ENCODE measurements at regions not wholly inside any gene's neighbourhood (a gene's known extent, or its start where the extent isn't known, plus 50 kb on each side); places are given as distances from the start of the nearest gene placed in this dataset.
"Not testable (repeated sequence)": the region's sequence is repeated elsewhere in the genome, so short reads cannot be mapped to it uniquely, and the experiment has no call there.

DNA sequence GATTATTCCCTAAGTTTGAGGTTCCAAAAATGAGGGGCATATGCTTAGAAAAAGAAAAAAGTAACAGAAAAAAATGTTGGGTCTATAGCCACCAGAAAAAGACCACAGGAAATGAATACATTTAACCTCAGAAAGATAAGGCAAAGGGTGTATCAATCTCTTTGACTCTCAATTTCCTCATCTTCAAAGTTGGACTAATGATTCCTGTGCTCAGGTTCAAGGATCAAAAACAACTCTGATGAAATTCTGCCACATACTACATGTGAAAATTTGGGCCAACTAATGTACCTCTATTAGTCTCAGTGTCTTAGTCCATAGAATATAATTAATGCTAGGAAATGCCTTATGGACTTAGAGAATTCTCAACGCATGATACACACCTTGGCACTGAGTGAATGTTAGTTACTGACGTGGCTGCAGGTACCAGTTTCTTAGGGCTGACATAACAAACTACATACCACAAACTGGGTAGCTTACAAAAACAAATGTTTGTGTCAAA lies 257.7 kb downstream of the ANKRD50 start:
- DNase-seq: no peak

DNA sequence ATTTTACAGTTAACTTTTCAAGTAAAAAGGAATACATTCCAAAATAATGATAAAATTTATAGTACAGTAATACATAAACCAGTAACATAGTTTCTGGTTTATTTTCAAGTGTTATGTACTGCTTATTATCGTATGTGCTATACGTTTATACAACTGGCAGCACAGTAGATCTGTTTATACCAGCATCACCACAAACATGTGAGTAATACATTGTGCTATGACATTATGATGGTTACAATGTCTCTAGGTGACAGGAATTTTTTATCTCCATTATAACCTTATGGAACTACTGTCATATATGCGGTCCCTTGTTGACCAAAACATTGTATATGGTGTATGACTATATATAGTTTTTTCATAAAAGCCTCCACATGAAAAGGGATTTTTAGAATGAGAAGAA lies 256.9 kb downstream of the ANKRD50 start:
- no peak for DNase-seq

DNA sequence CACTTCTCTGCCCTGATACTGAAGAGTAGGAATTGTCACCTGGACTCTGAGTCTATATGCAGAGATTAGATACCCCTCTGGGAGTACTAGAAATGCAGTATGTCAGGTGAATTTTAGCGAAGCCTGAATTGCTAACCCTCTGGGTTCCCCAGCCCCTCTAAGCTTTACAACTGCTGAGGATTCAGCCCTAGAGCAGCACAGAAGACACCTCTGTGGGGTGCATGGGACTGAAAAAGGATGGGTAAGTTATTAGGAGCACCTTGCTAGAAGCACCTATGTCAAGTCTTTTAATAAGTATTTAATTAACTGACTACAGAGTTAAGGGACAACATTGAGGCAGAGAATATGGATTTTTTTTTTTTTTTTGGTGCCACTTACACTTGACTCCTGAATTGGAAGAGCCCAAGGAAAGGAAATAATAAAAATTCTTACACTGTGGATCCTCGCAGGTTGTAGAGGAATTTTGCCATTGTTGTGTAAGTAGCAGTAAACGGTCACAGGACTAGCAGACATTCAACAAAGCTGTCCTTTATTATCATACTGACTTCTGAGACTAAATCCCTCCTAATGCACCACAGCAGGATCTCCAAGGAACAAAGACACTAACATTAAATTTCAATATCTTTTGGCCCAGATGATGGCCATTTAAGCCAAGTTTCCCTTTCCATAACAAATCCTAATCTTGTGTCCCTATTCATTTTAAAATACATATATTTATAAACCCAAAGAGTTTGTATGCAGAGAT lies 253.2 kb downstream of the ANKRD50 start:
- no peak for DNase-seq

DNA sequence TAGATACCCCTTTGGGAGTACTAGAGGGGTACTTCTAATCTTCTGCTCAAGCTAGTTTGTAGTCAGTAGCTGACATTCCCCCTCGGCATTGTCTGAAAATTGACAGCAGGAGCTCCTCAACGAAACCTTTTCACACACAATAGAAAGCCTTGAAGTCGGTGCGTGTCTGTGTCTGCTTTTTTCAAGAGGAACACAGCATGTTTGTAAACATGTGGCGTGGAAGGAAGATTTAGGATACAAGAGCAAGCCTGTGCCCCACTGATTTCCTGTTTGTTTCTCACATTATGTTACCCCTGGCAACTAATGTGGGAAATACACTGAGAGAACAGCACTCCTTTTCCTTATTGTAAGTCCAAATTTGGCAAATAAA lies 252.6 kb downstream of the ANKRD50 start:
- no peak for DNase-seq

DNA sequence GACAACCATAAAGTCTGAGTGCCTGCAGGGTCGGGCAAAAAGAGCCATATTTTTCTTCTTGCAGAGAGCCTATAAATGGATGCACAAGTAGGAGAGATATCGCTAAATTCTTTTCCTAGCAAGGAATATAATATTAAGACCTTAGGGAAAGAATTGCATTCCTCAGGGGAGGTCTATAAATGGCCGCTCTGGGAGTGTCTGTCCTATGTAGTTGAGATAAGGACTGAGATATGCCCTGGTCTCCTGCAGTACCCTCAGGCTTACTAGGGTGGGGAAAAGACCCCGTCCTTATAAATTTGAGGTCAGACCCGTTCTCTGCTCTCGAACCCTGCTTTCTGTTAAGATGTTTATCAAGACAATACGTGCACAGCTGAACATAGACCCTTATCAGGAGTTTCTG lies 250.9 kb downstream of the ANKRD50 start:
- DNase-seq: not testable (repeated sequence)

DNA sequence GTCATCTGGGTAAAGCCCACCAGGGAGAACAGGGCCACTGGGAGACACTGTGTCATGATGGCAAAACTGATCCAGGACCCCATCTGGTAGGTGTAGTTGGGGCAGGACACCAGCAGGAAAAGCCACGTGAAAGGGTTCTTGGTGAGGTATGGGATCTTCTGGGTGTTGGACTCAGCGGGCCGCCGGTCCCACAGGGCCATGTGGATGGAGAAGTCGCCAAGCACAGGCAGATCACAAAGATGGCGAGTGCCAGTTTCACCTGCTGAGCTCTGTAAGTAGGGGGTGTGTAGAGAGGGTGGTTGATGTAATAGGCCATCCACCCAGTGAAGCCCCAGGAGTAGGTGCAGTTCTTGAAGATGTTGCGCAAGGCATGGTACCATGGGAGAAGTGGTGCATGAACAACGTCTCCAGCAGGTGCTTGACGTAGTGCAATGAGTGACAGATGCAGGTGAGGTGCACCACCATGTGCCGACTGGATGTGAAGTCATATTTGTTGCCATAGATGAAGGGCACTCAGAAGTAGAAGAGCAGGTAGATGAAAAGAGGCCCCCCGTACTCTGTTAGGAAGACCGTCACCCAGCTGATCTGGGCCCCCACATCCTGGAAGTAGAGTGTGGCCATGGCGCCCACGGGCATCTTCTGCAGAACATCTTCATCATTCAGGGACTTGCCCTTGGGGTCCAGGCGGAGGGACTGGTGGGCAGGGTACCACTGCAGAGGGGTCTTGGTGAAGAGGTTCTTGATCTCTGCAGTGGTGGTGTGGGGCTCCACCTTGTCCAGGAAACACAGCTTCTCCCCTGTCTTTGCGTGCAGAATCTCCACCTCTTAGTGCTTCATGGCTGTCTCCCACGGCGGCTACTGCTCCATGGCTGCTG lies 249.3 kb downstream of the ANKRD50 start:
- no peak for DNase-seq

DNA sequence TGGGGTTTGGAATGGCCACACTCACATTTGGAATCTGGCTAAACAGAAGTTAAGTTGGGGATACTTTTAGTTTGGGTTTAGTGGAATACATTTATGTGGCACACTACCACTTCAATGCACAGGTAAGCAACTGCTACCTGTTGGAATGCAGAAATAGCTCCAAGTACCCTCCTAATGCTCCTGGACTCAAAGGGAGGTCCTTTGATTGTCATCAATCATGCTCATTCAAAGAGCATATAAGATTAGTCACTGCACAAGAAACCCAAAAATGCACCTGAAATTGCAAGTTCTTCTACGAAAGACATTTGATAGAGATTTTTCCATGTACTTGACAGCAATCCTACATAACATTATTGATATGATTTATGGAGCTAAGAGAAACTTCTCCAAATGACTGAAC lies 247.7 kb downstream of the ANKRD50 start:
- no peak for DNase-seq

DNA sequence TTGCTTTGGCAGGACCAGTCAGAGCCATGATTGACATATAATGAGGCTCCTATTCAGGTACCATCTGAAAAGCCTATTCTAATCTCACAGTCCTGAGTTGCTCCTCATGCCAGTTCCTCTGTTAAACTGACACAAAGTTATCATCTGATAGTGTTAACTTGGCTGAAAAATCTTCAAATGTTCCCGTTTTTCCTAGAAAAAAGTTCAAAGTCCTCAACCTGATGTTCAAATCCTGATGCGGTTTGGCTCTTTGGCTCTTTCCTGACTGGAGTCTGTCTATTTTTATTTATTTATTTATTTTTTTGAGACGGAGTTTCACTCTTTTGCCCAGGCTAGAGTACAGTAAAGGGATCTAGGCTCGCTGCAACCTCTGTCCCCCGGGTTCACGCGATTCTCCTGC lies 244.2 kb downstream of the ANKRD50 start:
- no peak for DNase-seq

DNA sequence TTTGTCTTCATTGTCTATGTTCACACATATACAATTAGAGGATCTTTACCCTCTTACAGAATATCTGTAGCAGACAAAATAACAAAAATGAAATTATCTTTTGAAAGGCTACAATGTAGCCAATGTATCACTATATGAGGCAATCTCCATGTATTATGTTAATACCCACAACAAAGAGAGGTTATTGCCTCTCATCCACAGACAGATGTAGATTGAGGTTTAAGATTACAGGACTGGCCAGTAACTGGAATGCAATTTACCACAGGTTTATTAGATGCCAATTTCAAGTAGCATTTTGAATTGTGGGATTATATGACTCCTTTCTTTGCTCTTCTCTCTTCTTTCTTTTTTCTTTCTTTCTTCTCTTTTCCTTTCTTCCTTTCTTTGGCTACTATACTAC lies 242.6 kb downstream of the ANKRD50 start:
- DNase-seq: no peak

DNA sequence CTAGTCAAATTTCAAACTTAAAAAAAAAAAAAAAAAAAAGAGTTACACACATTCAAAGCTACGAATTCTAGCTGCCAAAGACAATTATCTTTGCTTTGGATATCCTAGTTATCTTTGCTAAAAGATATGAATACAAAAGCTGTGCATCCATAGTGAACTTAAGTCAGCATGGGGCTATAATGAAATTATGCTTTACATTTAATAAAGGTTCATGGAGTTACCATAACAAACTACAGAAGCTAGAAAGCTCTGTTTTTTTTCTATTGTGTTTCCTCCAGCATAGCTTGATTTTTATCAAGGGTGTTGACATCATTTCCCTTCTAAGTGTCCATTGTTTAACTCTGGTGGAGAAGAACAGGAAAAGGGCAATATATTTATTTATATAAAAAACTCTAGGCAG lies 234.1 kb downstream of the ANKRD50 start:
- DNase-seq: no peak

DNA sequence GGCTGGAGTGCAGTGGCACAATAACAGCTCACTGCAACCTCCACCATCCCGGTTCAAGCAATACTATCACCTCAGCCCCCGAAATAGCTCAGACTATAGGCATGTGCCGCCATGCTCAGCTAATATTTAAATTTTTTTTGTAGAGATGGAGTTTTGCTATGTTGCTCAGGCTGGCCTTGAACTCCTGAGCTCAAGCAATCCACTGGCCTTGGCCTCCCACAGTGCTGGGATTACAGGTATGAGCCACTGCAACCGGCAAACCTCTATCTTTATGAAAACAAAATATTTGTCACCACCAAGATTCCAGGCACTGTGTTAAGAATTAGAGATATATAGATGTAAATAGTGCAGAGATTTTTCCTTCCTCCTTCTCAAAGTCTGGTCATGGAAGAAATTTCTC lies 232.5 kb downstream of the ANKRD50 start:
- no peak for DNase-seq

DNA sequence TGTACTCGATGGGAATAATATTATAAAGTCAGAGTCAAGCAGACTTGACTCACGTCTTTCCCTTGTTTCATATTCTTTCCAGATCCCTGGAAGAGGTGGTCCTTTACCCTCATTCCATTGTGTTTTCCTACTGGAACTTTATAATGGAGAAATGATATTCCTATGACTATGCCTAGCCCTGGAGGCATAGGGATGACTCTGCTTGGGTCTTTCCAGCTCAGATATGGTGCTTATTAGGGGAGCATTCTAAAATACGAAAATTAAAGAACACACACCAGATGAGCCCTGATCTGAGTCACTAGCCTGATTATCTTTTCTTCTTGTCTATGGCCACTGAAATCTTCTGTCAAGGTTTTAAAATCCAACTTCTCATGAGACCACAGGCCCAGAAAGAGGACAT lies 231.4 kb downstream of the ANKRD50 start:
- DNase-seq: no peak

DNA sequence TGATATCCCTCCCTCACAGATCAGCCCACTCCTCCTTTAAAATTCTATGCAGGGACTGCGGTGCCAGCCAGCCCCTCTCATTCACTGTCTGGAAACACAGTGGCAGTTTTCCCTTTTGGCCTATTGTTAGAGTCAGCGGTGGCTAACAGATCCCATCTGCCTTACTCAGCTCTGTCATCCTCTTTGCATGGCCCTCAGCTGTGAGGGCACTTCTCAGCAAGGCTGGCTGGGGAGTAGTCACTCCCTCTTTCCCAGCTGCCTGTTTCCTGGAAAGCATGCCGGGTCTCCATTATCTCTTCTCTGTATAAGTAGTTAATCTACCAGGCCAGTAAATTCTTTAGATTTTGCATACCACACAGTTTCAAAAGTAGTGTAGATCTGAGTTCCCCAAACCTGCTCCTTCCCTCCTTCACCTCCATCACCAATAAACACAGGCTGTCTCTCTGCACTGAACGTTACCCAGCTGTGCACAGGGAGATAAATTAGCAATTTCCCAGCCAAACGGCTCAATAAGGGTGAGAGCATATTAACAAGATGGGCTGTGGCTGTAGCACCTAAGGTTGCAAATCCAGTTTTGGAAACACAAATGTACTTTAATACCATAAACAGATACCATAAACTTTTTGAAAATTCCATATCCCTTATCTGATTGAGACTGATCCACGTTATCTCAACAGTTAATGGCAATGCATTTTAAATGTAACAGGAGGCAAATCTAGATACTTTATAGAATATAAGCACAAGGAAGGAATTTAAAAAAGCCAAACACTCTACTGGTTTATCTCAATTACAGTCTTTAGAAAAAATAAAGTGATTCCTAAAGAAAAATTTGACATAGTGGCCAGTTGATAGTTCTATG lies 229.3 kb downstream of the ANKRD50 start:
- DNase-seq: no peak

DNA sequence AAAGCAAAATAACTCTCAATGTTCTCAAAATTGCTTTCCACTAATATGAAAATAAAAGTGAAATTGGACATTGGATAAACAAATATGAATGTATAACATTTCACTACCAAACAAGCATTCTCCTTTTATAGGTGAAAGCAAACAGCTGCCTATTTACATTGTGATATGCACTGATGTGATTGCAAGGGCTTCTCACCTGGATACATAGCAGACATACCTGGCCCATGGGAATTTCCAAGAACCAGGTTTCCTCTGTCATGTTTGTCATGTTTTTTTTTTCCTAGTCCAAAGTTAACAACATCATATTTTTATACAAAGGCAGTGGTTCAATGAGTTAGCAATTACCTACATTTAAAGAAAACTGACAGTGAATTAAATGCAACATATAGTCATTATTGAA lies 228.5 kb downstream of the ANKRD50 start:
- no peak for DNase-seq

DNA sequence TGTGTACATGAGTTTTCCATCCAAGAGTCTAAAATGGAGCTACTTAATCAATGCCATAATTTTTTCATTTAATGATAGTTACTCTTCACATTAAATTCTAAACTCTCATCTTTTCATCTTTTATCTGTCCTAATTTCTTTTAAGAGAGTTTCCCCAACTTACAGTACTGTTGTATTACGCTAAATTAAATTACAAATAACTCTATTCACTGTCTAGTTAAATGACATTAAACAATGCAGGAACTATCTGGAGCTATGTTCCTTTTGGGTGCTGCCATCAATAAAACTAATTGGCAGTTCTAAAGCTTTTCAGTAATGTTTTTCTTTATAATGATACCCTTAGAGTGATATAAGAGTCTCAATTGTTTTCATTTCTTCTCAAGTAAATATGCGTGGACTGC lies 227.6 kb downstream of the ANKRD50 start:
- DNase-seq: no peak

DNA sequence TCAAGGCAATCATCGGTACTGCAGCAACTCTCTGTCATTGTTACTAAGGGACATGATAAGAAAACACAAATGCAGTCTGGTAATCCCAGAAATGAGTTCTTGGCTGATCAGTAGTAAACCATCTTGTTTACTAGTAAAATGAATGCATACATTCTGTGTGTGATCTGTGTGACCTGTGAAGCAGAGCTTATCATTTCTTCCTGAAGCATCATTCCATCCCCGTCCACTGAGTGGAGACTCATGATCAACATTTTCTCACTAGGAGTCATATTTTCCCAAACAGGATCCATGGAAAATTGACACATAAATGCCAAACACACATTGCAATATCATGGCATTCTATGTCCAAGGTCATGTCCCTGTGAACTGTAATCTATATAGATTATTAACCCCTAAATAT lies 226.1 kb downstream of the ANKRD50 start:
- DNase-seq: no peak

DNA sequence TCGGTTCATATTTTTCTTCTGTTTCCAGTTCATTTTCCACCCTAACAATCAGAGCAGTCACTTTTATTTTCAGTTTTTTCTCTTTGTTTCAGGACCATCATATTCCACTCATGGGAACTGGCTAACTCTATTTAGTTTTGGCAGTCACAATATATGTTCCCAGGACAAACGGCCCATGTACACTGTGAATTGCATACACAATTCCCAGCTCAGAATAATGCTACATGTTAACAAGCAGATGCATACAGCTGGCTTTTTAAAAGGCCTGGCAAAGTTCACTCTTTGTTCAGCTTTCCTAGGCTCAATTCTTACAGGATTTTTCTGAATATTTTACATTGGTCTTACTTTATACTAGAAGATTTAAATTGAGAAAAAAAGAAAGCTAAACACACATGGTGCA lies 224.9 kb downstream of the ANKRD50 start:
- DNase-seq: no peak

DNA sequence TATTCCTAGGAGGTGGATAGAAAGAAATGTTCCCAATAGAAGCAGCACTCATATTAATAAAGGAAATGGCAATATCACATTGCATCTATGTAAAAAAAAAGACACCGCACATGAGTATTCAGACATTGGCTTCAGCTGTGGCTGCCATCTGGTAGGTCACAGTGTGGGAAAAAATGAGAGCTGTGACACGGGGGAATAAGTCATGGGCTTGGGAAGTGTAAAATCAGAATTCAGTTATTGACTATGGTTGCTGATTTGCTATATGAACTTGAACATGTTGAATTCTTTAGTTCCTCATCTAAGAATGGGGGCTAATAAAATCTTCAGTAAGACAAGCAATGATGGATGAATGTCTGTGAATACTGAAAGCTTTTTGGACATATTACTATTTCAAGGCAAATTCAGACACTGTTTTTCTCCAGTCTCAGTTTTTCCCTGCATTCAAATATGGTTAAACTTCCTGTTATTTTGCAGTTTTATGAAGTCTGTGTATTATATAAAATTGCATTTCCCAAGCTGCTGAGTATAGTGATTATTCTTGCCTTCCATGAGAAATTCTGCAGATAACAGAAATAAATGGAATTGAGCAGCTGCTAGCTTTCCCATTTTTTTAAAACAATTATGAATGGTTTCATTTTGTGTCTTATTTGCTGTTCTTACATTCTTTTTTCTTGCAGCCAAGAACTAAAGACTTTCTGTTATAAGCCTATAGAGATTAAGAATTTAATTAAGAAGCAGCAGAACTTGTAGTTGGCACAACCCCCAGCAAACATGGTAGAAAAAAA lies 221.0 kb downstream of the ANKRD50 start:
- no peak for DNase-seq

DNA sequence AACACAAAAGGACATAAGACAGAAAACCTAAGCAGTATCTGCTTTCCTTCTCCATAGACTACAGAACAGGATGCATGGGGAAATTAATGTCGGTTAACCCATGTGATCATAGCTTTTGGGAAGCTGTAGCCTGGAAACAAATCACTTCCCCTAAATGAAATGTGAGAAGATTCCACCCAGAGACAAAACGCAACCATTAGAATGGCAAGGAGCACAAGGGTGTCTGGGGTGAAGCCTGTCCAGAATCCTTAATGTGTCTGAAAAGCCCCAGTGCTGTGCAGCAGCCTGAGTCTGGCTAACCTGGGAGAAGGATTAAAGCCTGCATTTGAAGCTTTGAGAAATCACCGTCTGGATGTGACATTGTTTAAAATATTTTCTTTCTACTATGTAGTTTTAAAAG lies 213.3 kb downstream of the ANKRD50 start:
- no peak for DNase-seq

DNA sequence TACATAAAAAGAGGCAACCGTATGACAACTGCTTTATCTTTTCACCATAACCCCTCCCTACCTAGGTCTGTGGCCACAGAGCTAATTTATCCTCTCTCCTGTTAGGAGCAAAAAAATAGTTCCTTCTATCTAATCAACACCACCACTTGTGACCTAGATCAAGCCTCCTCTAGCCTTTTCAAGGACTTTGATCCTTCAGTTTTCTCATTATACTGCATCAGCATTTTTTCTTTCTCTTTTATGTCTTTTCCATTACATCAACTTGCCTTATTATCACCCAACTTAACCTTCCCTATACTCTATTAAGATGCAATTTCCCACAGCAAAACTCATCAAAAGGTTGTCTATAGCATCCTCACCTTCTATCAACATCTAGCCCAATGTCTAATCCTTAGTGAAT lies 211.0 kb downstream of the ANKRD50 start:
- DNase-seq: no peak

DNA sequence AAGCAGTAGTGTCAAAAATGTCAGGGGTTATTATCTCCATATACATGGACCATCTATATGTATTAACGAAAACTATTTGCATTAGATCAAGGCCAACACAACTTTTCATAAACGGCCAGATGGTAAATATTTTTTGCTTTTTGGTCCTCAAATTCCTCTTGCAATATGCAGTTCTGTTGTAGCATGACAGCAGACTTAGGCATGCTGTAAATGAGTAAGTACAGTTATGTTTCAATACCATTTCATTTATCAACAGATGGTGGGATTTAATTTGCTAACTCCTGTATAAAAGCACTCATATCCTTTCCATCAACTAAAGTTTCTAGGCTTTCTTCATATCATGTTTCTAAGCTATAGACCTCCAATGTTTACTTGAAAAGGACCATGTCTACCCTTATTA lies 208.1 kb downstream of the ANKRD50 start:
- DNase-seq: no peak

DNA sequence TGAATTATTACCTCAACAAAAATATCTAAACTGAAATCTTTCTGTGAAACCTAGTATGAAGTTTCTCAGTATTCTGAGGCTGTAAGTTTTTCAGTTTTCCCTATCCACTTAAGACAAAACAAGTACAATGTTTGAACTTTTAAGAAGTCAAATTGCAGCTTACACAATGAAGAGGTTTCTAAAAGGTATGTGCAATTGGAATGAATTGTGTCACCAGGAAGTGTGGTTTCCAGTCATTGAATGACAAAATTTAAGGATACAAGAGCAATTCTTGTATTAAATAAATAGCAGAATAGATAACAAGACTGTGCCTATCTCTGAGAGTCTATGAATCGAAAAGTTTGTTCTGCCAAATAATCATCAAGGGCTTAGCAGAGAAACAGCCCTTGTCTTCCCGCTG lies 207.3 kb downstream of the ANKRD50 start:
- DNase-seq: no peak

DNA sequence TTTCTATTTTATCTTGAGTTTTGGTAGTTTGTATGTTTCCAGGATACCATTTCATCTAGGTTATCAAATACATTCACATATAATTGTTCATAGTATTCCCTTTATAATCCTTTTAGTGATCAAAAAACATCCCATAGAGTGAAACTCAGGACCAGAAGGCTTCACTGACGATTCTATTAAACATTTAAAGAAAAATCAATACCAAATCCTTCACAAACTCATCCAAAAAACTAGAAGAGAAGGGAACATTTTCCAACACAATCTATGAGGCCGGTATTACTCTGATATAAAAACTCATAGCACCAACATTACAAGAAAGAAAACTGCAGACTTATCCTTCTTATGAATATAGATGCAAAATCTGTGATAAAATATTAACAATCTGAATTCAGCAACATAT lies 203.4 kb downstream of the ANKRD50 start:
- DNase-seq: no peak
